Small intestine (tissue), 7 donors: ENCODE measurements at regions not wholly inside any gene's neighbourhood (a gene's known extent, or its start where the extent isn't known, plus 50 kb on each side); places are given as distances from the start of the nearest gene placed in this dataset.

Experiments used
- DNase-seq, 2 donors: peaks; one replicate each; pipeline versions ENCODE4 v3.0.0 to v3.0.0-alpha.2; 2013
- FAIRE-seq: peaks from 2 replicates; lab custom pipeline; 2012; peaks lifted over from hg19 to GRCh38; lab: Jason Lieb, UNC
- H3K27ac ChIP-seq, 3 donors: one replicate each; pipeline ENCODE4 v1.5.1; 2013; ENCODE audit warnings: low read length in 2 of 3, mild to moderate bottlenecking in 2 of 3, control low read depth in 1 of 3, inconsistent platforms in 1 of 3, low read depth in 1 of 3, moderate library complexity in 1 of 3
- H3K27me3 ChIP-seq, 3 donors: one replicate each; pipeline ENCODE4 v1.6.1; 2013; ENCODE audit warnings: low read length in 3 of 3, inconsistent platforms in 1 of 3; ENCODE audit not compliant: control insufficient read depth in 3 of 3, insufficient read depth in 3 of 3
- H3K36me3 ChIP-seq, 3 donors: one replicate each; pipeline ENCODE4 v1.6.1; 2013; ENCODE audit warnings: low read length in 3 of 3, inconsistent platforms in 1 of 3, low read depth in 1 of 3, mild to moderate bottlenecking in 1 of 3, moderate library complexity in 1 of 3; ENCODE audit not compliant: control insufficient read depth in 3 of 3, insufficient read depth in 2 of 3
- H3K4me1 ChIP-seq, 3 donors: one replicate each; pipeline ENCODE4 v1.6.1; 2013; ENCODE audit warnings: low read length in 2 of 3, inconsistent platforms in 1 of 3, low read depth in 1 of 3, mild to moderate bottlenecking in 1 of 3, moderate library complexity in 1 of 3; ENCODE audit not compliant: control insufficient read depth in 3 of 3, insufficient read depth in 2 of 3
- H3K4me3 ChIP-seq, 3 donors: one replicate each; pipeline ENCODE4 v1.5.1; 2013; ENCODE audit warnings: low read length in 3 of 3, control low read depth in 1 of 3, inconsistent platforms in 1 of 3, low read depth in 1 of 3, mild to moderate bottlenecking in 1 of 3, moderate library complexity in 1 of 3
- H3K9me3 ChIP-seq, 2 donors: one replicate each; pipeline ENCODE4 v1.6.1; 2013; ENCODE audit warnings: low read depth in 1 of 2, low read length in 1 of 2; ENCODE audit not compliant: control insufficient read depth in 2 of 2, insufficient read depth in 1 of 2
- WGBS, 3 donors: extraction: QIAGEN DNeasy Blood & Tissue Kit; methylation state at CpG; one replicate each; pipeline ENCODE4 v1.1.7; 2013; 5-methylcytosine and 5-hydroxymethylcytosine counted together
- donor health status: healthy with polysubstance abuse.
- donor health status: control.
- donor health status: control.
- donor health status: Bipolar disorder and iron deficiency.
- donor health status: healthy.

- Histone ChIP-seq H3K27me3 (peaks cover 0 to 3% (median 0%) of the 10 kb centered on the region in 3 donors), H3K4me1 (no peaks in the 10 kb centered on the region), H3K36me3 (no peaks in the 10 kb centered on the region), H3K4me3 (no peak overlapping the region), H3K27ac (no peak overlapping the region), H3K9me3 (no peaks in the 10 kb centered on the region)
- WGBS, 3 donors = 56 to 91% (median 85%) methylated on average over 1 of the region's 1 CpG
- DNase-seq (no peak), FAIRE-seq (no peak)
Measured at GRCh38 chr5:158120760-158121159, 261.8 kb upstream of the CLINT1 start.

- H3K27ac ChIP-seq = no peak overlapping the region
- DNase-seq (no peak), FAIRE-seq (no peak)
- no peaks in the 10 kb centered on the region for H3K9me3 ChIP-seq
- no peaks in the 10 kb centered on the region for H3K36me3 ChIP-seq
- H3K4me3 ChIP-seq = no peak overlapping the region
- WGBS, 3 donors = 70 to 74% (median 71%) methylated on average over 5 of the region's 5 CpGs
- H3K27me3 ChIP-seq = peaks cover 0 to 3% (median 0%) of the 10 kb centered on the region in 3 donors
- no peaks in the 10 kb centered on the region for H3K4me1 ChIP-seq
Measured at GRCh38 chr5:158119961-158120723, 261.2 kb upstream of the CLINT1 start.

GRCh38 chr5:158117467-158118160 is 258.7 kb upstream of the CLINT1 start:
- 75 to 80% (median 75%) methylated on average over 6 of the region's 6 CpGs for WGBS, 3 donors
- no peaks in the 10 kb centered on the region for H3K4me1 ChIP-seq
- DNase-seq (no peak), FAIRE-seq (no peak)
- H3K36me3 ChIP-seq = no peaks in the 10 kb centered on the region
- no peak overlapping the region for H3K4me3 ChIP-seq
- H3K9me3 ChIP-seq = no peaks in the 10 kb centered on the region
- peaks cover 0 to 3% (median 0%) of the 10 kb centered on the region in 3 donors for H3K27me3 ChIP-seq
- no peak overlapping the region for H3K27ac ChIP-seq

GRCh38 chr5:158116965-158117364 is 258.0 kb upstream of the CLINT1 start:
- H3K27me3 ChIP-seq = peaks cover 0 to 3% (median 0%) of the 10 kb centered on the region in 3 donors
- DNase-seq (no peak), FAIRE-seq (no peak)
- H3K36me3 ChIP-seq = no peaks in the 10 kb centered on the region
- H3K27ac ChIP-seq = no peak overlapping the region
- H3K9me3 ChIP-seq = no peaks in the 10 kb centered on the region
- no peak overlapping the region for H3K4me3 ChIP-seq
- no peaks in the 10 kb centered on the region for H3K4me1 ChIP-seq
- WGBS, 3 donors = 75 to 83% (median 81%) methylated on average over 2 of the region's 2 CpGs

GRCh38 chr5:158115468-158115867 is 256.5 kb upstream of the CLINT1 start:
- no peaks in the 10 kb centered on the region for H3K9me3 ChIP-seq
- FAIRE-seq (no peak), DNase-seq (no peak)
- no peaks in the 10 kb centered on the region for H3K36me3 ChIP-seq
- H3K4me1 ChIP-seq = no peaks in the 10 kb centered on the region
- WGBS, 3 donors = 48 to 72% (median 50%) methylated on average over 1 of the region's 1 CpG
- no peak overlapping the region for H3K4me3 ChIP-seq
- H3K27ac ChIP-seq = no peak overlapping the region
- peaks cover 0 to 5% (median 0%) of the 10 kb centered on the region in 3 donors for H3K27me3 ChIP-seq

- Histone ChIP-seq H3K9me3 (no peaks in the 10 kb centered on the region), H3K36me3 (no peaks in the 10 kb centered on the region), H3K27me3 (peaks cover 0 to 6% (median 0%) of the 10 kb centered on the region in 3 donors), H3K4me3 (no peak overlapping the region), H3K27ac (no peak overlapping the region), H3K4me1 (no peaks in the 10 kb centered on the region)
- FAIRE-seq (no peak), DNase-seq (no peak)
- 76 to 82% (median 77%) methylated on average over 3 of the region's 3 CpGs for WGBS, 3 donors
Measured at GRCh38 chr5:158108177-158108576, 249.2 kb upstream of the CLINT1 start.

- no peaks in the 10 kb centered on the region for H3K9me3 ChIP-seq
- no peak overlapping the region for H3K27ac ChIP-seq
- no peak overlapping the region for H3K4me3 ChIP-seq
- no peaks in the 10 kb centered on the region for H3K27me3 ChIP-seq
- H3K4me1 ChIP-seq = no peaks in the 10 kb centered on the region
- WGBS, 3 donors = 31 to 52% (median 35%) methylated on average over 2 of the region's 2 CpGs
- no peak for FAIRE-seq
- H3K36me3 ChIP-seq = no peaks in the 10 kb centered on the region
- DNase-seq = no peak
Measured at GRCh38 chr5:158100373-158100888, 241.5 kb upstream of the CLINT1 start.

- Histone ChIP-seq H3K9me3 (no peaks in the 10 kb centered on the region), H3K27me3 (no peaks in the 10 kb centered on the region), H3K27ac (no peak overlapping the region), H3K4me3 (no peak overlapping the region), H3K36me3 (no peaks in the 10 kb centered on the region), H3K4me1 (no peaks in the 10 kb centered on the region)
- WGBS, 3 donors = 73 to 76% (median 75%) methylated on average over 12 of the region's 12 CpGs
- DNase-seq = no peak
- no peak for FAIRE-seq
Measured at GRCh38 chr5:158099571-158100105, 240.7 kb upstream of the CLINT1 start.
